ENCODE measurements at regions not wholly inside any gene's neighbourhood (a gene's known extent, or its start where the extent isn't known, plus 50 kb on each side); places are given as distances from the start of the nearest gene placed in this dataset.

- H3K4me3 ChIP-seq (ENCODE audit: insufficient read depth, low read length), result peak overlapping the region; percentile 43
- no peak overlapping the region for H3K27ac ChIP-seq (ENCODE audit: low read depth, low read length)
- no peak for TF ChIP-seq CTCF (IDR thresholded peaks at IDR 0.05; ENCODE audit: extremely low read depth, low read depth, low read length)
- H3K36me3 ChIP-seq (ENCODE audit: insufficient read depth, low read length), result no peaks in the 10 kb centered on the region
- no peaks in the 10 kb centered on the region for H4K20me1 ChIP-seq (ENCODE audit: insufficient read depth, low read length)
- H2AFZ ChIP-seq (ENCODE audit: low read length), result no peak overlapping the region
- H3K4me1 ChIP-seq (ENCODE audit: insufficient read depth, low read length), result no peaks in the 10 kb centered on the region
- H3K79me2 ChIP-seq (ENCODE audit: insufficient read depth, low read length), result no peaks in the 10 kb centered on the region
- H3K4me2 ChIP-seq (ENCODE audit: insufficient read depth, low read length), result peak overlapping the region; percentile 52
- DNase-seq (ENCODE audit: insufficient read length, low spot score, missing footprints), result no peak
- H3K27me3 ChIP-seq (ENCODE audit: insufficient read depth, low read length), result peaks cover 24% of the 10 kb centered on the region
- H3K9me3 ChIP-seq (ENCODE audit: low read depth, low read length), result no peaks in the 10 kb centered on the region
Measured at GRCh38 chr9:96048956-96049831, 173.7 kb downstream of the ERCC6L2 start.

- peak overlapping the region; percentile 43 for H3K4me3 ChIP-seq (ENCODE audit: insufficient read depth, low read length)
- H3K36me3 ChIP-seq (ENCODE audit: insufficient read depth, low read length), result no peaks in the 10 kb centered on the region
- peak overlapping the region; percentile 52 for H3K4me2 ChIP-seq (ENCODE audit: insufficient read depth, low read length)
- DNase-seq (ENCODE audit: insufficient read length, low spot score, missing footprints), result peak; percentile 88
- no peak for TF ChIP-seq CTCF (IDR thresholded peaks at IDR 0.05; ENCODE audit: extremely low read depth, low read depth, low read length)
- no peaks in the 10 kb centered on the region for H3K79me2 ChIP-seq (ENCODE audit: insufficient read depth, low read length)
- no peak overlapping the region for H3K27ac ChIP-seq (ENCODE audit: low read depth, low read length)
- H3K27me3 ChIP-seq (ENCODE audit: insufficient read depth, low read length), result peaks cover 21% of the 10 kb centered on the region
- H3K9me3 ChIP-seq (ENCODE audit: low read depth, low read length), result no peaks in the 10 kb centered on the region
- H2AFZ ChIP-seq (ENCODE audit: low read length), result no peak overlapping the region
- H3K4me1 ChIP-seq (ENCODE audit: insufficient read depth, low read length), result no peaks in the 10 kb centered on the region
- no peaks in the 10 kb centered on the region for H4K20me1 ChIP-seq (ENCODE audit: insufficient read depth, low read length)
Measured at GRCh38 chr9:96048104-96048955, 172.8 kb downstream of the ERCC6L2 start.

- no peak overlapping the region for H3K27ac ChIP-seq (ENCODE audit: low read depth, low read length)
- H3K4me2 ChIP-seq (ENCODE audit: insufficient read depth, low read length), result no peak overlapping the region
Measured at GRCh38 chr9:96047741-96048103, 172.2 kb downstream of the ERCC6L2 start.

More at GRCh38 chr9:96047741-96048103, 172.2 kb downstream of the ERCC6L2 start:
- TF ChIP-seq CTCF (IDR thresholded peaks at IDR 0.05; ENCODE audit: extremely low read depth, low read depth, low read length), result no peak
- H3K4me1 ChIP-seq (ENCODE audit: insufficient read depth, low read length), result no peaks in the 10 kb centered on the region
- H3K79me2 ChIP-seq (ENCODE audit: insufficient read depth, low read length), result no peaks in the 10 kb centered on the region
- H2AFZ ChIP-seq (ENCODE audit: low read length), result no peak overlapping the region
- no peaks in the 10 kb centered on the region for H3K36me3 ChIP-seq (ENCODE audit: insufficient read depth, low read length)
- peaks cover 21% of the 10 kb centered on the region for H3K27me3 ChIP-seq (ENCODE audit: insufficient read depth, low read length)
- no peaks in the 10 kb centered on the region for H4K20me1 ChIP-seq (ENCODE audit: insufficient read depth, low read length)
- H3K9me3 ChIP-seq (ENCODE audit: low read depth, low read length), result no peaks in the 10 kb centered on the region
- H3K4me3 ChIP-seq (ENCODE audit: insufficient read depth, low read length), result no peak overlapping the region
- DNase-seq (ENCODE audit: insufficient read length, low spot score, missing footprints), result no peak
